K562 (cell line): ENCODE measurements at regions not wholly inside any gene's neighbourhood (a gene's known extent, or its start where the extent isn't known, plus 50 kb on each side); places are given as distances from the start of the nearest gene placed in this dataset.

Experiments
- CC2D1A ChIP-seq: fragments of 450-650 bp; IDR thresholded peaks from 2 replicates; pipeline ENCODE4 v1.6.1; 2017; ENCODE audit warnings: mild to moderate bottlenecking
- CREB1 ChIP-seq, 2 experiments: sonication (generic) in 1 of 2; formaldehyde crosslinking in 1 of 2; IDR thresholded peaks; 2 replicates each; pipeline versions ENCODE4 v1.6.1 to v1.8.0; 2012 to 2022; ENCODE audit warnings: inconsistent platforms in 1 of 2, mild to moderate bottlenecking in 1 of 2, missing genetic modification reagents in 1 of 2, moderate library complexity in 1 of 2
- HCFC1 ChIP-seq: IDR thresholded peaks from 2 replicates; pipeline ENCODE4 v1.6.1; 2012; ENCODE audit warnings: low read depth, low read length, improper control_type of control experiment
- KAT8 ChIP-seq: fragments of 450-650 bp; IDR thresholded peaks from 2 replicates; pipeline ENCODE4 v1.6.1; 2016; ENCODE audit warnings: low read depth, mild to moderate bottlenecking
- NR1H2 ChIP-seq: sonication (generic); formaldehyde crosslinking; IDR thresholded peaks from 2 replicates; pipeline ENCODE4 v1.4.0; 2020; ENCODE audit warnings: mild to moderate bottlenecking, missing genetic modification reagents
- NUFIP1 ChIP-seq: fragments of 450-650 bp; IDR thresholded peaks from 2 replicates; pipeline ENCODE4 v1.6.1; 2018; ENCODE audit not compliant: partially characterized antibody
- PCBP2 ChIP-seq: fragments of 200-400 bp; formaldehyde crosslinking; IDR thresholded peaks from 2 replicates; pipeline ENCODE4 v1.6.1; 2018; ENCODE audit warnings: low read length, low read depth, mild to moderate bottlenecking, moderate library complexity; ENCODE audit not compliant: poor library complexity, severe bottlenecking
- PHF8 ChIP-seq: fragments of 200-600 bp; sonication (generic); IDR thresholded peaks from 2 replicates; pipeline ENCODE4 v1.6.1; 2012; ENCODE audit warnings: mixed run types, mild to moderate bottlenecking, inconsistent platforms, low read length, moderate library complexity, borderline replicate concordance
- PTRF ChIP-seq: fragments of 450-650 bp; IDR thresholded peaks from 2 replicates; pipeline ENCODE4 v1.6.1; 2016; ENCODE audit warnings: mild to moderate bottlenecking, missing genetic modification characterization, missing compliant biosample characterization
- TCFL5 ChIP-seq: fragments of 250-450 bp; sonication (Bioruptor Pico); conservative IDR thresholded peaks from 2 replicates; pipeline ENCODE4 v1.6.1; 2021; ENCODE audit warnings: mild to moderate bottlenecking, moderate library complexity, matching md5 sums
- ZNF175 ChIP-seq: fragments of 200-800 bp; sonication (Bioruptor generic); IDR thresholded peaks from 2 replicates; pipeline ENCODE4 v1.6.1; 2016; ENCODE audit warnings: low read depth, mild to moderate bottlenecking, missing genetic modification characterization, missing compliant biosample characterization
- TF ChIP-seq, protein P1 (sequence below), 2 experiments: fragments of 450-650 bp; formaldehyde crosslinking in 1 of 2; IDR thresholded peaks; 2 replicates each; pipeline versions ENCODE4 v1.4.0 to v1.6.1; 2014 to 2020; ENCODE audit warnings: mild to moderate bottlenecking in 2 of 2, borderline replicate concordance in 1 of 2, low read depth in 1 of 2
- TF ChIP-seq, protein P2 (sequence below): fragments of 450-650 bp; IDR thresholded peaks from 2 replicates; pipeline ENCODE4 v1.6.1; 2017; ENCODE audit warnings: antibody characterized with exemption
- TF ChIP-seq, protein P3 (sequence below): fragments of 250-450 bp; sonication (Bioruptor Pico); IDR thresholded peaks from 2 replicates; pipeline ENCODE4 v1.5.0; 2021; ENCODE audit warnings: mild to moderate bottlenecking, borderline replicate concordance

DNA sequence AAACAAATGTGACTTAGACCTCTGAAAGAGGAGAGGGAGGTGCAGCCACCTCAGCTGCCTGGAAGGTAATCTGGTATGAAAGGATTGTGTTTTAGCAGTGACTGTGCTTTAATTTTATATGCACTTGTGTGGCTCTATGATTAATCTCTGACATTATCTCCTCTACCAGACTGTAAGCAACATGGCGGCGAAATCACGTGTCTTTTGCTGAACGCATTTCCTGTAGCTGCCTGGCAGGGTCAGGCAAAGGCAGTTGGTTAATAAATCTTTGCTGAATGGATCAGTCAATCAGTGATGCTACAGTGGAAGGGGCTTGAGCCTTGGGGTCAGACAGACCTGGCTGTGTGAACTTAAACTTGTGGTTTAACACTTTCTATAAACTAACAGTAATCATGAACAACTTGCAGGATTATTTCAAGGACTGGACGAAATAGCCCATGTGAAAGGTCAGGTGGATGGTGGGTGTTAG is 96.9 kb downstream of the ADSS2 start (continued):
- TF ChIP-seq, protein P1, sequence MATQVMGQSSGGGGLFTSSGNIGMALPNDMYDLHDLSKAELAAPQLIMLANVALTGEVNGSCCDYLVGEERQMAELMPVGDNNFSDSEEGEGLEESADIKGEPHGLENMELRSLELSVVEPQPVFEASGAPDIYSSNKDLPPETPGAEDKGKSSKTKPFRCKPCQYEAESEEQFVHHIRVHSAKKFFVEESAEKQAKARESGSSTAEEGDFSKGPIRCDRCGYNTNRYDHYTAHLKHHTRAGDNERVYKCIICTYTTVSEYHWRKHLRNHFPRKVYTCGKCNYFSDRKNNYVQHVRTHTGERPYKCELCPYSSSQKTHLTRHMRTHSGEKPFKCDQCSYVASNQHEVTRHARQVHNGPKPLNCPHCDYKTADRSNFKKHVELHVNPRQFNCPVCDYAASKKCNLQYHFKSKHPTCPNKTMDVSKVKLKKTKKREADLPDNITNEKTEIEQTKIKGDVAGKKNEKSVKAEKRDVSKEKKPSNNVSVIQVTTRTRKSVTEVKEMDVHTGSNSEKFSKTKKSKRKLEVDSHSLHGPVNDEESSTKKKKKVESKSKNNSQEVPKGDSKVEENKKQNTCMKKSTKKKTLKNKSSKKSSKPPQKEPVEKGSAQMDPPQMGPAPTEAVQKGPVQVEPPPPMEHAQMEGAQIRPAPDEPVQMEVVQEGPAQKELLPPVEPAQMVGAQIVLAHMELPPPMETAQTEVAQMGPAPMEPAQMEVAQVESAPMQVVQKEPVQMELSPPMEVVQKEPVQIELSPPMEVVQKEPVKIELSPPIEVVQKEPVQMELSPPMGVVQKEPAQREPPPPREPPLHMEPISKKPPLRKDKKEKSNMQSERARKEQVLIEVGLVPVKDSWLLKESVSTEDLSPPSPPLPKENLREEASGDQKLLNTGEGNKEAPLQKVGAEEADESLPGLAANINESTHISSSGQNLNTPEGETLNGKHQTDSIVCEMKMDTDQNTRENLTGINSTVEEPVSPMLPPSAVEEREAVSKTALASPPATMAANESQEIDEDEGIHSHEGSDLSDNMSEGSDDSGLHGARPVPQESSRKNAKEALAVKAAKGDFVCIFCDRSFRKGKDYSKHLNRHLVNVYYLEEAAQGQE (IDR thresholded peaks at IDR 0.05; ENCODE audit: borderline replicate concordance) = peak; percentile 46
- TF ChIP-seq, protein P1 (CRISPR knock-in tag; IDR thresholded peaks at IDR 0.05; ENCODE audit: low read depth) = no peak
- TF ChIP-seq KAT8 (no peak), TCFL5 (no peak), PTRF (tag) (no peak), HCFC1 (no peak; the same call in 1 of the 2 replicates), PHF8 (no peak), NR1H2 (CRISPR knock-in tag) (no peak), PCBP2 (no peak), CC2D1A (peak; percentile 70; the same call in 1 of the 2 replicates), ZNF175 (CRISPR knock-in tag) (peak; percentile 90), CREB1 (IDR thresholded peaks at IDR 0.05) (peak; percentile 57; the same call in 1 of the 2 replicates), CREB1 (CRISPR knock-in tag; IDR thresholded peaks at IDR 0.05) (no peak), NUFIP1 (no peak)
- TF ChIP-seq, protein P2, sequence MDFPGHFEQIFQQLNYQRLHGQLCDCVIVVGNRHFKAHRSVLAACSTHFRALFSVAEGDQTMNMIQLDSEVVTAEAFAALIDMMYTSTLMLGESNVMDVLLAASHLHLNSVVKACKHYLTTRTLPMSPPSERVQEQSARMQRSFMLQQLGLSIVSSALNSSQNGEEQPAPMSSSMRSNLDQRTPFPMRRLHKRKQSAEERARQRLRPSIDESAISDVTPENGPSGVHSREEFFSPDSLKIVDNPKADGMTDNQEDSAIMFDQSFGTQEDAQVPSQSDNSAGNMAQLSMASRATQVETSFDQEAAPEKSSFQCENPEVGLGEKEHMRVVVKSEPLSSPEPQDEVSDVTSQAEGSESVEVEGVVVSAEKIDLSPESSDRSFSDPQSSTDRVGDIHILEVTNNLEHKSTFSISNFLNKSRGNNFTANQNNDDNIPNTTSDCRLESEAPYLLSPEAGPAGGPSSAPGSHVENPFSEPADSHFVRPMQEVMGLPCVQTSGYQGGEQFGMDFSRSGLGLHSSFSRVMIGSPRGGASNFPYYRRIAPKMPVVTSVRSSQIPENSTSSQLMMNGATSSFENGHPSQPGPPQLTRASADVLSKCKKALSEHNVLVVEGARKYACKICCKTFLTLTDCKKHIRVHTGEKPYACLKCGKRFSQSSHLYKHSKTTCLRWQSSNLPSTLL = no peak
- TF ChIP-seq, protein P3, sequence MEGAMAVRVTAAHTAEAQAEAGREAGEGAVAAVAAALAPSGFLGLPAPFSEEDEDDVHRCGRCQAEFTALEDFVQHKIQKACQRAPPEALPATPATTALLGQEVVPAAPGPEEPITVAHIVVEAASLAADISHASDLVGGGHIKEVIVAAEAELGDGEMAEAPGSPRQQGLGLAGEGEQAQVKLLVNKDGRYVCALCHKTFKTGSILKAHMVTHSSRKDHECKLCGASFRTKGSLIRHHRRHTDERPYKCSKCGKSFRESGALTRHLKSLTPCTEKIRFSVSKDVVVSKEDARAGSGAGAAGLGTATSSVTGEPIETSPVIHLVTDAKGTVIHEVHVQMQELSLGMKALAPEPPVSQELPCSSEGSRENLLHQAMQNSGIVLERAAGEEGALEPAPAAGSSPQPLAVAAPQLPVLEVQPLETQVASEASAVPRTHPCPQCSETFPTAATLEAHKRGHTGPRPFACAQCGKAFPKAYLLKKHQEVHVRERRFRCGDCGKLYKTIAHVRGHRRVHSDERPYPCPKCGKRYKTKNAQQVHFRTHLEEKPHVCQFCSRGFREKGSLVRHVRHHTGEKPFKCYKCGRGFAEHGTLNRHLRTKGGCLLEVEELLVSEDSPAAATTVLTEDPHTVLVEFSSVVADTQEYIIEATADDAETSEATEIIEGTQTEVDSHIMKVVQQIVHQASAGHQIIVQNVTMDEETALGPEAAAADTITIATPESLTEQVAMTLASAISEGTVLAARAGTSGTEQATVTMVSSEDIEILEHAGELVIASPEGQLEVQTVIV (CRISPR knock-in tag) = no peak
